HG02623 (cell line): ENCODE measurements at regions not wholly inside any gene's neighbourhood (a gene's known extent, or its start where the extent isn't known, plus 50 kb on each side); places are given as distances from the start of the nearest gene placed in this dataset.

Experiments used
- ATAC-seq: cut with Tn5 transposase; IDR thresholded peaks from one replicate; pipeline ENCODE4 v1.9.1; 2021; ENCODE audit warnings: moderate library complexity; ENCODE audit not compliant: unreplicated experiment

- ATAC-seq: no peak
Measured at GRCh38 chr12:25903603-25904245, 54.8 kb upstream of the RASSF8 start.

- no peak for ATAC-seq
Measured at GRCh38 chr12:25904442-25904841, 54.0 kb upstream of the RASSF8 start.

- no peak for ATAC-seq
Measured at GRCh38 chr12:25906651-25907340, 51.7 kb upstream of the RASSF8 start.
